ENCODE measurements at regions not wholly inside any gene's neighbourhood (a gene's known extent, or its start where the extent isn't known, plus 50 kb on each side); places are given as distances from the start of the nearest gene placed in this dataset.

GRCh38 chr18:22346953-22347605 lies 70.6 kb downstream of the CTAGE1 start:
- Histone ChIP-seq H3K4me3 (ENCODE audit: low read length) (no peak overlapping the region), H3F3A (ENCODE audit: insufficient read depth, low read length, poor library complexity, severe bottlenecking) (no peaks in the 10 kb centered on the region), H3K36me3 (ENCODE audit: insufficient read depth, low read length) (no peaks in the 10 kb centered on the region), H3K9me2 (ENCODE audit: insufficient read depth, low read length) (no peaks in the 10 kb centered on the region), H3K27me3 (ENCODE audit: insufficient read depth, low read depth, low read length) (peaks cover 64% of the 10 kb centered on the region), H3K9me3 (ENCODE audit: low read length) (no peaks in the 10 kb centered on the region), H2AFZ (ENCODE audit: low read depth, low read length) (no peak overlapping the region), H3K79me2 (replicated peaks; ENCODE audit: insufficient read depth, low read length) (no peaks in the 10 kb centered on the region), H4K20me1 (ENCODE audit: insufficient read depth) (no peaks in the 10 kb centered on the region), H3K4me2 (ENCODE audit: low read length) (no peak overlapping the region), H3K9ac (ENCODE audit: low read length) (no peak overlapping the region), H3K27ac (ENCODE audit: low read length) (no peak overlapping the region)
- TF ChIP-seq MXI1 (conservative IDR thresholded peaks at IDR 0.05; ENCODE audit: poor library complexity, severe bottlenecking) = no peak
- TF ChIP-seq POLR2AphosphoS5 (IDR thresholded peaks at IDR 0.05) = no peak
- no peak for TF ChIP-seq REST (IDR thresholded peaks at IDR 0.05; ENCODE audit: borderline replicate concordance)
- no peak for TF ChIP-seq EP300 (conservative IDR thresholded peaks at IDR 0.05; ENCODE audit: poor library complexity, severe bottlenecking)
- no peak for TF ChIP-seq TAF1 (IDR thresholded peaks at IDR 0.05; ENCODE audit: low read depth)
- no peak for TF ChIP-seq RAD21 (conservative IDR thresholded peaks at IDR 0.05)
- TF ChIP-seq EZH2 (IDR thresholded peaks at IDR 0.05; ENCODE audit: borderline replicate concordance, insufficient read depth, low read length, poor library complexity, severe bottlenecking) = no peak
- TF ChIP-seq SMC3 (conservative IDR thresholded peaks at IDR 0.05; ENCODE audit: poor library complexity) = no peak
- no peak for TF ChIP-seq CTCF (IDR thresholded peaks at IDR 0.05; ENCODE audit: poor library complexity, severe bottlenecking)

- Histone ChIP-seq H3K4me3 (ENCODE audit: low read length) (no peak overlapping the region), H3K27me3 (ENCODE audit: insufficient read depth, low read depth, low read length) (peaks cover 59% of the 10 kb centered on the region), H2AFZ (ENCODE audit: low read depth, low read length) (no peak overlapping the region), H3K4me2 (ENCODE audit: low read length) (no peak overlapping the region), H3K27ac (ENCODE audit: low read length) (no peak overlapping the region), H3K79me2 (replicated peaks; ENCODE audit: insufficient read depth, low read length) (no peaks in the 10 kb centered on the region), H3K36me3 (ENCODE audit: insufficient read depth, low read length) (no peaks in the 10 kb centered on the region), H4K20me1 (ENCODE audit: insufficient read depth) (no peaks in the 10 kb centered on the region), H3K9me3 (ENCODE audit: low read length) (no peaks in the 10 kb centered on the region), H3K9ac (ENCODE audit: low read length) (no peak overlapping the region), H3K9me2 (ENCODE audit: insufficient read depth, low read length) (no peaks in the 10 kb centered on the region), H3F3A (ENCODE audit: insufficient read depth, low read length, poor library complexity, severe bottlenecking) (no peaks in the 10 kb centered on the region)
- no peak for TF ChIP-seq CTCF (IDR thresholded peaks at IDR 0.05; ENCODE audit: poor library complexity, severe bottlenecking)
- no peak for TF ChIP-seq MXI1 (conservative IDR thresholded peaks at IDR 0.05; ENCODE audit: poor library complexity, severe bottlenecking)
- TF ChIP-seq SMC3 (conservative IDR thresholded peaks at IDR 0.05; ENCODE audit: poor library complexity) = no peak
- TF ChIP-seq TAF1 (IDR thresholded peaks at IDR 0.05; ENCODE audit: low read depth) = no peak
- no peak for TF ChIP-seq EZH2 (IDR thresholded peaks at IDR 0.05; ENCODE audit: borderline replicate concordance, insufficient read depth, low read length, poor library complexity, severe bottlenecking)
- no peak for TF ChIP-seq RAD21 (conservative IDR thresholded peaks at IDR 0.05)
- TF ChIP-seq EP300 (conservative IDR thresholded peaks at IDR 0.05; ENCODE audit: poor library complexity, severe bottlenecking) = no peak
- TF ChIP-seq REST (IDR thresholded peaks at IDR 0.05; ENCODE audit: borderline replicate concordance) = no peak
- no peak for TF ChIP-seq POLR2AphosphoS5 (IDR thresholded peaks at IDR 0.05)
Observed at GRCh38 chr18:22346401-22346952, 71.2 kb downstream of the CTAGE1 start.

Data from neural cell (in vitro differentiated cells).